T-helper 2 cell treated with Interferon-gamma antibody and Interleukin-4, amounts not matched to agents 5 μg/mL and 100 μg/mL, for 36 hours (primary cell): ENCODE measurements at regions not wholly inside any gene's neighbourhood (a gene's known extent, or its start where the extent isn't known, plus 50 kb on each side); places are given as distances from the start of the nearest gene placed in this dataset.

Source experiments
- DNase-seq: peaks from one replicate; pipeline ENCODE4 v3.0.0; 2021; ENCODE audit warnings: low spot score
- H3K27ac Mint-ChIP-seq: one replicate; pipeline ENCODE4 v1.8.0; 2021; ENCODE audit warnings: mild to moderate bottlenecking, mixed read lengths
- H3K27me3 Mint-ChIP-seq: one replicate; pipeline ENCODE4 v1.8.0; 2021; ENCODE audit warnings: low read depth, mixed read lengths
- H3K36me3 Mint-ChIP-seq: one replicate; pipeline ENCODE4 v1.8.0; 2021; ENCODE audit warnings: low read depth, mixed read lengths
- H3K4me1 Mint-ChIP-seq: one replicate; pipeline ENCODE4 v1.8.0; 2021; ENCODE audit warnings: low read depth, mixed read lengths
- H3K4me3 Mint-ChIP-seq: one replicate; pipeline ENCODE4 v1.8.0; 2022; ENCODE audit warnings: mild to moderate bottlenecking, moderate library complexity, mixed read lengths
- H3K9me3 Mint-ChIP-seq: one replicate; pipeline ENCODE4 v1.8.0; 2021; ENCODE audit warnings: mixed read lengths

DNA sequence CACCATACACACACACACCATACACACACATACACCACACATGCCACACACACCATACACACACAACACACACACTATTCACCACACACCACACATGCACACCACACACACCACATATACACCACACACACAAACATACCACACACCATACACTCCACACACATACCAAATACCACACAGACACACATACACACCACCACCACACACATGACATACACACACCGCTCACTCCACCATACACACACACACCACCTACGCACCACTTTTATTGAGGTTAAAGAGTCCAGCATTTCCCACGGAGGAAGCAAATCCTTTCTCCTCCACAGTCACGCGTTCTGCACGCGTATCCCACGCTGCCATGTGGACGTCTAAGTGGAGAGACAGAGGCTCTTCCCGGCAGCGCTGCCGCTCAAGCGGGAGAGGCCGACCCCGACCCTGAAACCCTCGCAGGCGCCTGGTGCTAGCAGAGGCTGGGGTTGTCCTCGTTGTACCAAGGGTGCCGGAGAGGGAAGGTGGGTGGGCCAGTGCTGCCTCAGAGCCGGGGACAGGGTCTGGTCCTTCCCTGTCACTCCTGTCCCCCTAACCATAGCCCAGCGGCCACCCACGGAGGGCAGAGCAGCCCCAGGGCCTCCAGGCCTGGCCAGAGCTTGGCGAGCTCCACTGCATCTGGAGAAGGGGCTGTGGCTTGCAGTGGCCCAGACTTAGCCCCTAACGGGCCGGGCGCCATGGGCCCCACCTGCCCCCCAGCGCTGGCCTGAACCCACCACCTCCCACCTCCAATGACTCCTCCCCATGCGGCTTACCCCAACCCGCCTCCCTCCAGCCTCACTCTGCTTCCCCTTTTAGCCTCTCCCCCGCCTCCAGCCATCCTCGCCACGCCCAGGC, 1495.0 kb downstream of the BRD1 start:
- Mint-ChIP-seq H3K4me1 (no peaks in the 10 kb centered on the region), H3K4me3 (no peak overlapping the region), H3K36me3 (no peaks in the 10 kb centered on the region), H3K9me3 (peaks cover 7% of the 10 kb centered on the region), H3K27me3 (no peaks in the 10 kb centered on the region), H3K27ac (no peak overlapping the region)
- DNase-seq: no peak

DNA sequence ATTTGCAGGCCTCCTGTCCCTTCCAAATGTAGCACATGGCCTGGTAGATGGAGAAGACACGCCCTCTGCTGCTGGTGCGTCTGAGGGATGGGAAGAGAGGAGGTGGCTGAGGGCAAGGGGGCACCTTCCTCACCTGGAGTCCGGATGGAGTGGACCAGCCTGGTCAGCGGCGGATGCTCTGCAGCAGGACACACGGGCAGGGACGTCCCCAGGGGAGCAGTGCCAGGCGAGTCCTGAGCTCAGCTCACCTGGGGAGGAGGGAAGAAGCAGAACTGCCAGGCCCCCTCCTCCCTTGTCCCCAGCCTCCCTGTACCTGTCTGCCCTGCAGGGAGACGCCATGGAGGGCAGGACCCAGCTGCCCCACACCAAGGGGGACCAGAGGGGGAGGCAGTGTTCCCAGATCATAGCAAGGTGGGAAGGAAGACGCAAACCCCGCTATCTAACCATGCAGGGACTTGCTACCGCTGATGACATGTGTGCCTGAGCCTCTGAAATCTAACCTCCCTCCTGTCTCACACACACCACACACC, 1495.9 kb downstream of the BRD1 start:
- Mint-ChIP-seq H3K4me1 (no peaks in the 10 kb centered on the region), H3K4me3 (no peak overlapping the region)
- DNase-seq: no peak

DNA sequence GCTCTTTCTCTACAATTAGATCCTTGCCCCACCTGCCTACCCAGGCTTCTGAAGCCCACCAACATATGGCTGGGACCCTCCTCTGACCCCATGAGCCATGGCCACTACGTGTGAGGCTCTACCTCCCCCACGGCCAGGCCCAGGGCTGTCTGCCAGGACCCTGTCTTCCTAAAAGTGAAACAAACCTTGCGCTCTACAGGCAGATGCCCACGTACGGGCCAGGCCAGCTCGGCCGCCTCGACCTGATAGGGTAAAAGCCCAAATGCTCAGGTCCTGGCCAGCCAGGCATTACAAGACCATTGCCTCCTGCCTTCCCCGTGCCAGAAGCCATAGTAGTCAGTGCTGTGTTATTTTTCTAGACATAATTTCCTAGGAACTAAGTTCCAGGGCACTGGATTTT, 1496.4 kb downstream of the BRD1 start:
- peaks cover 7% of the 10 kb centered on the region for H3K9me3 Mint-ChIP-seq
- H3K4me3 Mint-ChIP-seq: no peak overlapping the region
- H3K4me1 Mint-ChIP-seq: no peaks in the 10 kb centered on the region
- H3K27ac Mint-ChIP-seq: no peak overlapping the region
- no peaks in the 10 kb centered on the region for H3K36me3 Mint-ChIP-seq
- no peaks in the 10 kb centered on the region for H3K27me3 Mint-ChIP-seq
- DNase-seq: no peak

More for the DNA sequence above, 1495.9 kb downstream of the BRD1 start:
- H3K9me3 Mint-ChIP-seq: peaks cover 7% of the 10 kb centered on the region
- no peaks in the 10 kb centered on the region for H3K27me3 Mint-ChIP-seq
- H3K36me3 Mint-ChIP-seq: no peaks in the 10 kb centered on the region
- no peak overlapping the region for H3K27ac Mint-ChIP-seq

GRCh38 chr22:48327721-48328120, 1500.0 kb downstream of the BRD1 start:
- H3K4me3 Mint-ChIP-seq: no peak overlapping the region
- H3K36me3 Mint-ChIP-seq: no peaks in the 10 kb centered on the region
- H3K4me1 Mint-ChIP-seq: no peaks in the 10 kb centered on the region
- H3K27me3 Mint-ChIP-seq: no peaks in the 10 kb centered on the region
- peaks cover 7% of the 10 kb centered on the region for H3K9me3 Mint-ChIP-seq
- no peak overlapping the region for H3K27ac Mint-ChIP-seq
- DNase-seq: no peak

GRCh38 chr22:48323746-48324145, 1503.9 kb downstream of the BRD1 start:
- peaks cover 6% of the 10 kb centered on the region for H3K9me3 Mint-ChIP-seq
- no peaks in the 10 kb centered on the region for H3K27me3 Mint-ChIP-seq
- no peak for DNase-seq
- H3K4me1 Mint-ChIP-seq: no peaks in the 10 kb centered on the region
- H3K4me3 Mint-ChIP-seq: no peak overlapping the region
- H3K27ac Mint-ChIP-seq: no peak overlapping the region
- H3K36me3 Mint-ChIP-seq: no peaks in the 10 kb centered on the region

- no peak overlapping the region for H3K4me3 Mint-ChIP-seq
- H3K27ac Mint-ChIP-seq: no peak overlapping the region
- no peaks in the 10 kb centered on the region for H3K9me3 Mint-ChIP-seq
- no peak for DNase-seq
- no peaks in the 10 kb centered on the region for H3K36me3 Mint-ChIP-seq
- no peaks in the 10 kb centered on the region for H3K4me1 Mint-ChIP-seq
- no peaks in the 10 kb centered on the region for H3K27me3 Mint-ChIP-seq
Measured at GRCh38 chr22:48322907-48323306, 1504.8 kb downstream of the BRD1 start.

DNA sequence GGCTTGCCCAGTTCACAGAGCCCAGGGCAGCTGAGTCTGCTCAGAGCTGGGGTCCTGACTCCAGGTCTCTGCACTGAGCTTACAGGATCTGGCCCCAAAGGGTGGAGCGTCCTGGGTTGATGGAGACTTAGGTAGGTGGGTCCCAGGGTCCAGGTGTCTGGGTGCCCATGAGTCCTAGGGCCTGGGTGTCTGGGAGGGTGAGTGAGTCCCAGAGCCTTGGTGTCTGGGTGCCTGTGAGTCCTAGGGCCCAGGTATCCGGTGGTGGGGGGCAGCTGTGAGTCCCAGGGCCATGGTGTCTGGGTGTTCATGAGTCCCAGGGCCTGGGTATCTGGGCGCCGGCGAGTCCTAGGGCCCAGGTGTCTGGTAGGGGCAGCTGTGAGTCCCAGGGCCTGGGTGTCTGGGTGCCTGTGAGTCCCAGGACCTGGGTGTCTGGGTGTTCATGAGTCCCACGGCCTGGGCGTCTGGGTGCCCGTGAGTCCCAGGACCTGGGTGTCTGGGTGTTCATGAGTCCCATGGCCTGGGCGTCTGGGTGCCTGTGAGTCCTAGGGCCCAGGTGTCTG, 1505.6 kb downstream of the BRD1 start:
- no peaks in the 10 kb centered on the region for H3K27me3 Mint-ChIP-seq
- no peaks in the 10 kb centered on the region for H3K4me1 Mint-ChIP-seq
- DNase-seq: no peak
- H3K27ac Mint-ChIP-seq: no peak overlapping the region
- no peak overlapping the region for H3K4me3 Mint-ChIP-seq
- no peaks in the 10 kb centered on the region for H3K36me3 Mint-ChIP-seq
- H3K9me3 Mint-ChIP-seq: no peaks in the 10 kb centered on the region

- H3K9me3 Mint-ChIP-seq: no peaks in the 10 kb centered on the region
- no peaks in the 10 kb centered on the region for H3K36me3 Mint-ChIP-seq
- no peaks in the 10 kb centered on the region for H3K27me3 Mint-ChIP-seq
- H3K4me3 Mint-ChIP-seq: no peak overlapping the region
- no peak for DNase-seq
- no peaks in the 10 kb centered on the region for H3K4me1 Mint-ChIP-seq
- no peak overlapping the region for H3K27ac Mint-ChIP-seq
Measured at GRCh38 chr22:48320683-48321451, 1506.8 kb downstream of the BRD1 start.

DNA sequence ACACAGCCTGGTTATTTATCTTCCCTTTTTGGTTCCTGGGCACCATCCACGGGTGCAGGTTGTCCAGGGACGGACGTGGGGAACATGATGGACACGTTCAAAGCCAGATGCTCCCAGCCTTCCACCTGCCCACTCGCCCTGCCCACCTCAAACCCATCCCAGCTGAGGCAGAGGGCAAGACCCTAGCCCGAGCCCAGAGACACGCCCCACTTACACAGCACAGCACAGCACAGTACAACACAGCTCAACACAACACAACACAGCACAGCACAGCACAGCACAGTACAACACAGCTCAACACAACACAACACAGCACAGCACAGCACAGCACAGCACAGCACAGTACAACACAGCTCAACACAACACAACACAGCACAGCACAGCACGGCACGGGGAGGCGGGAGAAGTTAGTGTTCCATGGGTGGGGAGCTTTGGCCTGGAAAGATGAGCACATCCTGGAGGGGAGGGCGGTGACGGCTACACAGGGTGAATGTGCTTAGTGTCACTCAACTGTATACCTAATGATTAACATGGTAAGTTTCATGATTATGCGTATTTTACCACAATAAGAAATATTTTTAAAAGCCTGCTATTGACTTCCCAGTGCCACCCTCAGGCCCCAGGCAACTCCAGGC, 1507.5 kb downstream of the BRD1 start:
- H3K27ac Mint-ChIP-seq: no peak overlapping the region
- no peak for DNase-seq
- H3K4me1 Mint-ChIP-seq: no peaks in the 10 kb centered on the region
- H3K27me3 Mint-ChIP-seq: no peaks in the 10 kb centered on the region
- no peaks in the 10 kb centered on the region for H3K9me3 Mint-ChIP-seq
- no peak overlapping the region for H3K4me3 Mint-ChIP-seq
- no peaks in the 10 kb centered on the region for H3K36me3 Mint-ChIP-seq

DNA sequence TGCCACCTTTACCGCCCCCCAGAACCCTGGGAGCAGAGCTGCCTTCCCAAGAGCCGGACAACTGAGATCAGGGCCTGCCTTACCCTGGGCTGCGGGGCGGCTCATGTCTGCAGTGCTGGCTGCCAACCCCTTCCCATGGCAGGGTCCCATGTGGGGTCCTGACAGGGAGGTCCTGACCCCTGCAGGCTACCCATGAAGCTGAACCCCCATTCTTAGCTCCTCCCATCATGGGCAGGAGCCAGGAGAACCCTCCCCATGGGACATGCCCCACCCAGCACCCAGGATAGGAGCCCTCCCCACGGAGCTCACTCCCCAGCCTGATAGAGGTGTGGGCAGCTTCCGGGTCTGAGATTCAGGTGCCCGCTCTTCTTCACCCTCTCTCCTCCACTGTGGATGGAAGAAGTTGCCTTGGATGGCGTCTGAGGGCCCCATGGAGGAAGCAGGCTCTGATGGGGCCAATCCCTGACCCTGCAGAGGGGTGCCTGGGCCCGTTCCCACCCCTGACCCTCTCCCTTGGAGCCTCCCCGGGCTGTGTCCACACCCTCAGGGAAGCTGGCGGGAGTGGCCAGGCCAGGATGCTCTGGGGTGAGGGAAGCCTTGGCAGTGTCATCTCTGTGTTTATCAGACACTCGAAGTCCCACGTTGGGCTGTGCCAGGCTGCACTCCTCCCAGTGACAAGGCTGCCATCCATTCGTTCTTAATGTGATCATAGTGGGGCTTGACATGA, 1508.2 kb downstream of the BRD1 start:
- H3K27me3 Mint-ChIP-seq: no peaks in the 10 kb centered on the region
- H3K36me3 Mint-ChIP-seq: no peaks in the 10 kb centered on the region
- H3K4me1 Mint-ChIP-seq: no peaks in the 10 kb centered on the region
- H3K27ac Mint-ChIP-seq: no peak overlapping the region
- DNase-seq: no peak
- no peaks in the 10 kb centered on the region for H3K9me3 Mint-ChIP-seq
- no peak overlapping the region for H3K4me3 Mint-ChIP-seq

GRCh38 chr22:48318575-48319320, 1508.9 kb downstream of the BRD1 start:
- no peak overlapping the region for H3K4me3 Mint-ChIP-seq
- peaks cover 1% of the 10 kb centered on the region for H3K9me3 Mint-ChIP-seq
- H3K4me1 Mint-ChIP-seq: no peaks in the 10 kb centered on the region
- H3K27me3 Mint-ChIP-seq: no peaks in the 10 kb centered on the region
- no peaks in the 10 kb centered on the region for H3K36me3 Mint-ChIP-seq
- no peak overlapping the region for H3K27ac Mint-ChIP-seq
- DNase-seq: no peak

GRCh38 chr22:48318173-48318572, 1509.5 kb downstream of the BRD1 start:
- Mint-ChIP-seq H3K4me1 (no peaks in the 10 kb centered on the region), H3K4me3 (no peak overlapping the region), H3K27me3 (no peaks in the 10 kb centered on the region), H3K9me3 (peaks cover 5% of the 10 kb centered on the region), H3K36me3 (no peaks in the 10 kb centered on the region), H3K27ac (no peak overlapping the region)
- DNase-seq: no peak
